ENCODE measurements at regions not wholly inside any gene's neighbourhood (a gene's known extent, or its start where the extent isn't known, plus 50 kb on each side); places are given as distances from the start of the nearest gene placed in this dataset.

DNA sequence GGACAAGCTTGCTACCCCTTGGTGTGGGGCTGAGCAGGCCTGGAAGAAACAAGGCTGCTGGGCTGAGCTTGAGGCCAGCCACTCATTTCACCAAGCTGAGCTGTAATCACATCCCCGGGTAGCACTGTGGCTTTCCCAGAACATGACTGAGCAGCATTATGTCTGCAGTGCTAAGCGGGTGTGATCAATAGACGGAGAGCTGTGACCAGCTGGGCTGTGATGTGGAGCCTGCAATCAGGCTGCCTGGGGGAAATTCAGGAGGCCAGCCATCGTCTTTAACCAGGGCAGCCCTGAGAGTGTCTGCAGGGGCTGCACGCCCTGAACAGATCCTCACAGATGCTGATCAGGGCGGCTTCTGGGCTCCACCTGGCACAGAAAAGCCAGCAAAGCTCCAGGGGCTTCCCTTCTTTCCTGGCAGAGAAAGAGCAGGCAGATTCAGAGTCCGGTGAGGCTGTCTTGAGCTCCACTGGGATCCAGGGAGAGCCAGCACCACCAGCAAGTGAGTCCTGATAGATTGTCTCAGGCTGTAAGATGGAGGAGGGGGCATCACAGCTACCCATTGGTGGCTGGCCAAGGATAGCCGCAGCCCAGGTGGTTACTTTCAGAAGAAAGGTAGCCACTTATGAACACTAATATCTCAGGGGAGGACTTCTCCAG is 165.9 kb downstream of the NRN1 start:
- TF ChIP-seq, protein P1, sequence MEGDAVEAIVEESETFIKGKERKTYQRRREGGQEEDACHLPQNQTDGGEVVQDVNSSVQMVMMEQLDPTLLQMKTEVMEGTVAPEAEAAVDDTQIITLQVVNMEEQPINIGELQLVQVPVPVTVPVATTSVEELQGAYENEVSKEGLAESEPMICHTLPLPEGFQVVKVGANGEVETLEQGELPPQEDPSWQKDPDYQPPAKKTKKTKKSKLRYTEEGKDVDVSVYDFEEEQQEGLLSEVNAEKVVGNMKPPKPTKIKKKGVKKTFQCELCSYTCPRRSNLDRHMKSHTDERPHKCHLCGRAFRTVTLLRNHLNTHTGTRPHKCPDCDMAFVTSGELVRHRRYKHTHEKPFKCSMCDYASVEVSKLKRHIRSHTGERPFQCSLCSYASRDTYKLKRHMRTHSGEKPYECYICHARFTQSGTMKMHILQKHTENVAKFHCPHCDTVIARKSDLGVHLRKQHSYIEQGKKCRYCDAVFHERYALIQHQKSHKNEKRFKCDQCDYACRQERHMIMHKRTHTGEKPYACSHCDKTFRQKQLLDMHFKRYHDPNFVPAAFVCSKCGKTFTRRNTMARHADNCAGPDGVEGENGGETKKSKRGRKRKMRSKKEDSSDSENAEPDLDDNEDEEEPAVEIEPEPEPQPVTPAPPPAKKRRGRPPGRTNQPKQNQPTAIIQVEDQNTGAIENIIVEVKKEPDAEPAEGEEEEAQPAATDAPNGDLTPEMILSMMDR (IDR thresholded peaks at IDR 0.05), result no peak
- TF ChIP-seq POLR2A (IDR thresholded peaks at IDR 0.05), result no peak

All from ovary (tissue), 3 donors.